ENCODE measurements at regions not wholly inside any gene's neighbourhood (a gene's known extent, or its start where the extent isn't known, plus 50 kb on each side); places are given as distances from the start of the nearest gene placed in this dataset.

- TF ChIP-seq, protein P1, sequence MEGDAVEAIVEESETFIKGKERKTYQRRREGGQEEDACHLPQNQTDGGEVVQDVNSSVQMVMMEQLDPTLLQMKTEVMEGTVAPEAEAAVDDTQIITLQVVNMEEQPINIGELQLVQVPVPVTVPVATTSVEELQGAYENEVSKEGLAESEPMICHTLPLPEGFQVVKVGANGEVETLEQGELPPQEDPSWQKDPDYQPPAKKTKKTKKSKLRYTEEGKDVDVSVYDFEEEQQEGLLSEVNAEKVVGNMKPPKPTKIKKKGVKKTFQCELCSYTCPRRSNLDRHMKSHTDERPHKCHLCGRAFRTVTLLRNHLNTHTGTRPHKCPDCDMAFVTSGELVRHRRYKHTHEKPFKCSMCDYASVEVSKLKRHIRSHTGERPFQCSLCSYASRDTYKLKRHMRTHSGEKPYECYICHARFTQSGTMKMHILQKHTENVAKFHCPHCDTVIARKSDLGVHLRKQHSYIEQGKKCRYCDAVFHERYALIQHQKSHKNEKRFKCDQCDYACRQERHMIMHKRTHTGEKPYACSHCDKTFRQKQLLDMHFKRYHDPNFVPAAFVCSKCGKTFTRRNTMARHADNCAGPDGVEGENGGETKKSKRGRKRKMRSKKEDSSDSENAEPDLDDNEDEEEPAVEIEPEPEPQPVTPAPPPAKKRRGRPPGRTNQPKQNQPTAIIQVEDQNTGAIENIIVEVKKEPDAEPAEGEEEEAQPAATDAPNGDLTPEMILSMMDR (IDR thresholded peaks at IDR 0.05): no peak
- no peak for TF ChIP-seq EZH2 (IDR thresholded peaks at IDR 0.05; ENCODE audit: borderline replicate concordance, insufficient read depth, low read depth, low read length, poor library complexity, severe bottlenecking)
These were observed 950.0 kb upstream of the NXPH2 start for GRCh38 chr2:139730197-139730596.

Measured in B cell (primary cell).